CD4-positive, alpha-beta memory T cell (primary cell): ENCODE measurements at regions not wholly inside any gene's neighbourhood (a gene's known extent, or its start where the extent isn't known, plus 50 kb on each side); places are given as distances from the start of the nearest gene placed in this dataset.

Experiments used
- CTCF ChIA-PET: fragments of 350-600 bp; sonication (Branson Sonifier 250); formaldehyde crosslinking; loops from one replicate; lab custom pipeline; 2021; ENCODE audit warnings: inconsistent platforms; ENCODE audit not compliant: partially characterized antibody; lab: Charles Lee
- POLR2A ChIA-PET: fragments of 350-600 bp; sonication (Branson Sonifier 250); formaldehyde crosslinking; loops from one replicate; lab custom pipeline; 2021; ENCODE audit not compliant: partially characterized antibody; lab: Charles Lee
- DNase-seq, 5 donors: peaks; one replicate each; pipeline versions ENCODE4 v3.0.0 to v3.0.0-alpha.2; 2020 to 2022; ENCODE audit warnings: mixed read lengths in 1 of 5
- H3K27ac ChIP-seq: one replicate; pipeline ENCODE4 v1.7.0; 2013; ENCODE audit warnings: low read depth, low read length
- H3K27me3 ChIP-seq: 2 replicates; pipeline ENCODE4 v1.7.0; 2013; ENCODE audit warnings: mild to moderate bottlenecking, low read length, moderate library complexity; ENCODE audit not compliant: insufficient read depth
- H3K36me3 ChIP-seq: 2 replicates; pipeline ENCODE4 v1.7.0; 2013; ENCODE audit warnings: mild to moderate bottlenecking, low read length, moderate library complexity; ENCODE audit not compliant: insufficient read depth
- H3K4me1 ChIP-seq: 2 replicates; pipeline ENCODE4 v1.7.0; 2013; ENCODE audit warnings: mild to moderate bottlenecking, low read length, moderate library complexity; ENCODE audit not compliant: insufficient read depth
- H3K4me3 ChIP-seq, 2 donors: one replicate each; pipeline ENCODE4 v1.7.0; 2013; ENCODE audit warnings: low read length in 2 of 2, mild to moderate bottlenecking in 1 of 2
- H3K9me3 ChIP-seq, 2 donors: one replicate each; pipeline ENCODE4 v1.7.0; 2013; ENCODE audit warnings: low read length in 2 of 2, control low read depth in 1 of 2; ENCODE audit not compliant: control insufficient read depth in 1 of 2
- H3K27ac Mint-ChIP-seq, 7 donors: one replicate each; pipeline ENCODE4 v1.8.0; 2020 to 2021; ENCODE audit warnings: mixed read lengths in 7 of 7, mild to moderate bottlenecking in 6 of 7, inconsistent platforms in 3 of 7, moderate library complexity in 3 of 7
- H3K27me3 Mint-ChIP-seq, 2 donors: one replicate each; pipeline ENCODE4 v1.8.0; 2020 to 2021; ENCODE audit warnings: mixed read lengths in 2 of 2
- H3K36me3 Mint-ChIP-seq, 2 donors: one replicate each; pipeline ENCODE4 v1.8.0; 2020 to 2021; ENCODE audit warnings: mixed read lengths in 2 of 2, inconsistent platforms in 1 of 2, mild to moderate bottlenecking in 1 of 2
- H3K4me1 Mint-ChIP-seq, 4 donors: one replicate each; pipeline ENCODE4 v1.8.0; 2020 to 2021; ENCODE audit warnings: mixed read lengths in 4 of 4, mild to moderate bottlenecking in 1 of 4
- H3K4me3 Mint-ChIP-seq, 8 donors: one replicate each; pipeline ENCODE4 v1.8.0; 2020 to 2021; ENCODE audit warnings: mixed read lengths in 8 of 8, mild to moderate bottlenecking in 7 of 8, moderate library complexity in 6 of 8, inconsistent platforms in 3 of 8
- H3K9me3 Mint-ChIP-seq, 8 donors: one replicate each; pipeline ENCODE4 v1.8.0; 2020 to 2021; ENCODE audit warnings: mixed read lengths in 8 of 8, mild to moderate bottlenecking in 5 of 8, inconsistent platforms in 3 of 8, moderate library complexity in 1 of 8
- intact Hi-C: fragments of 100-400 bp; cut with micrococcal nuclease; formaldehyde crosslinking; loops from one replicate; pipeline ENCODE4 v1.15.1; 2023

- no peak for DNase-seq
- H3K4me3 ChIP-seq, result no peak overlapping the region
- Mint-ChIP-seq H3K4me1 (peaks cover 0 to 3% (median 1%) of the 10 kb centered on the region in 4 donors), H3K36me3 (no peaks in the 10 kb centered on the region), H3K9me3 (no peaks in the 10 kb centered on the region), H3K27me3 (peaks cover 0 to 2% of the 10 kb centered on the region in 2 donors), H3K27ac (peak overlapping the region in 1 of 7 donors; percentile 13), H3K4me3 (no peak overlapping the region)
- H3K36me3 ChIP-seq, result no peaks in the 10 kb centered on the region
- H3K27ac ChIP-seq, result no peak overlapping the region
- H3K27me3 ChIP-seq, result no peaks in the 10 kb centered on the region
- POLR2A ChIA-PET, result interaction anchor here (1.0 kb wide), 1 partner anchor 35 kb away, joined by 3 read pairs; no protein-coding TSS in a partner anchor
- no peaks in the 10 kb centered on the region for H3K4me1 ChIP-seq
- CTCF ChIA-PET, result no interaction called here
- intact Hi-C loops, result no loop called here
- H3K9me3 ChIP-seq, result no peaks in the 10 kb centered on the region
Measured at GRCh38 chr7:131145026-131145425, 182.7 kb upstream of the MKLN1 start.

GRCh38 chr7:131145770-131146169 lies 181.9 kb upstream of the MKLN1 start:
- Mint-ChIP-seq H3K27me3 (peaks cover 0 to 4% of the 10 kb centered on the region in 2 donors), H3K9me3 (no peaks in the 10 kb centered on the region), H3K4me1 (peaks cover 0 to 3% (median 1%) of the 10 kb centered on the region in 4 donors), H3K4me3 (no peak overlapping the region), H3K27ac (no peak overlapping the region), H3K36me3 (no peaks in the 10 kb centered on the region)
- Histone ChIP-seq H3K9me3 (no peaks in the 10 kb centered on the region), H3K27me3 (no peaks in the 10 kb centered on the region), H3K4me1 (no peaks in the 10 kb centered on the region), H3K27ac (no peak overlapping the region), H3K36me3 (no peaks in the 10 kb centered on the region), H3K4me3 (no peak overlapping the region)
- intact Hi-C loops, result no loop called here
- ChIA-PET CTCF (no interaction called here), POLR2A (interaction anchor here (1.0 kb wide), 1 partner anchor 36 kb away, joined by 3 read pairs; no protein-coding TSS in a partner anchor)
- no peak for DNase-seq

- Histone ChIP-seq H3K4me3 (no peak overlapping the region), H3K36me3 (no peaks in the 10 kb centered on the region), H3K27me3 (no peaks in the 10 kb centered on the region), H3K27ac (no peak overlapping the region), H3K9me3 (no peaks in the 10 kb centered on the region), H3K4me1 (no peaks in the 10 kb centered on the region)
- intact Hi-C loops, result no loop called here
- H3K4me3 Mint-ChIP-seq, result no peak overlapping the region
- H3K36me3 Mint-ChIP-seq, result no peaks in the 10 kb centered on the region
- ChIA-PET CTCF (interaction anchor here (0.8 to 1.2 kb wide), 2 partner anchors 17 to 43 kb away, joined by 3 read pairs; no protein-coding TSS in a partner anchor), POLR2A (interaction anchor here (1.0 kb wide), 2 partner anchors 38 to 41 kb away, joined by 3 to 4 read pairs; no protein-coding TSS in a partner anchor)
- peaks cover 0 to 3% (median 1%) of the 10 kb centered on the region in 4 donors for H3K4me1 Mint-ChIP-seq
- DNase-seq, result no peak
- H3K9me3 Mint-ChIP-seq, result no peaks in the 10 kb centered on the region
- H3K27me3 Mint-ChIP-seq, result peaks cover 0 to 4% of the 10 kb centered on the region in 2 donors
- H3K27ac Mint-ChIP-seq, result no peak overlapping the region
Measured at GRCh38 chr7:131147604-131148003, 180.1 kb upstream of the MKLN1 start.

GRCh38 chr7:131148258-131148657 lies 179.4 kb upstream of the MKLN1 start:
- CTCF ChIA-PET, result interaction anchor here (0.8 kb wide), 1 partner anchor 44 kb away, joined by 3 read pairs; no protein-coding TSS in a partner anchor
- intact Hi-C loops, result no loop called here
- Histone ChIP-seq H3K27me3 (no peaks in the 10 kb centered on the region), H3K4me1 (no peaks in the 10 kb centered on the region), H3K36me3 (no peaks in the 10 kb centered on the region), H3K4me3 (no peak overlapping the region), H3K27ac (no peak overlapping the region), H3K9me3 (no peaks in the 10 kb centered on the region)
- POLR2A ChIA-PET, result interaction anchor here (1.0 kb wide), 1 partner anchor 38 kb away, joined by 3 read pairs; no protein-coding TSS in a partner anchor
- Mint-ChIP-seq H3K36me3 (no peaks in the 10 kb centered on the region), H3K27me3 (peaks cover 0 to 4% of the 10 kb centered on the region in 2 donors), H3K4me3 (no peak overlapping the region), H3K9me3 (no peaks in the 10 kb centered on the region), H3K4me1 (peaks cover 0 to 3% (median 1%) of the 10 kb centered on the region in 4 donors), H3K27ac (no peak overlapping the region)
- no peak for DNase-seq

GRCh38 chr7:131148708-131149428 lies 178.8 kb upstream of the MKLN1 start:
- Mint-ChIP-seq H3K9me3 (no peaks in the 10 kb centered on the region), H3K27ac (no peak overlapping the region), H3K4me1 (peaks cover 0 to 3% (median 1%) of the 10 kb centered on the region in 4 donors), H3K27me3 (peaks cover 0 to 2% of the 10 kb centered on the region in 2 donors), H3K36me3 (no peaks in the 10 kb centered on the region), H3K4me3 (no peak overlapping the region)
- Histone ChIP-seq H3K9me3 (no peaks in the 10 kb centered on the region), H3K27me3 (no peaks in the 10 kb centered on the region), H3K4me1 (no peaks in the 10 kb centered on the region), H3K27ac (no peak overlapping the region), H3K4me3 (no peak overlapping the region), H3K36me3 (no peaks in the 10 kb centered on the region)
- ChIA-PET POLR2A (interaction anchor here (1.0 kb wide), 1 partner anchor 39 kb away, joined by 3 read pairs; no protein-coding TSS in a partner anchor), CTCF (no interaction called here)
- intact Hi-C loops, result no loop called here
- no peak for DNase-seq

GRCh38 chr7:131149429-131149773 lies 178.3 kb upstream of the MKLN1 start:
- POLR2A ChIA-PET, result interaction anchor here (0.6 kb wide), 1 partner anchor 9 kb away, joined by 3 read pairs; no protein-coding TSS in a partner anchor
- Histone ChIP-seq H3K36me3 (no peaks in the 10 kb centered on the region), H3K4me1 (no peaks in the 10 kb centered on the region), H3K27ac (no peak overlapping the region), H3K27me3 (no peaks in the 10 kb centered on the region), H3K9me3 (no peaks in the 10 kb centered on the region), H3K4me3 (no peak overlapping the region)
- intact Hi-C loops, result no loop called here
- no peak overlapping the region for H3K4me3 Mint-ChIP-seq
- no peaks in the 10 kb centered on the region for H3K9me3 Mint-ChIP-seq
- H3K4me1 Mint-ChIP-seq, result peaks cover 0 to 3% (median 1%) of the 10 kb centered on the region in 4 donors
- peaks cover 0 to 1% of the 10 kb centered on the region in 2 donors for H3K27me3 Mint-ChIP-seq
- CTCF ChIA-PET, result no interaction called here
- no peaks in the 10 kb centered on the region for H3K36me3 Mint-ChIP-seq
- no peak for DNase-seq
- H3K27ac Mint-ChIP-seq, result peak overlapping the region in 1 of 7 donors; percentile 27

- no peak for DNase-seq
- Histone ChIP-seq H3K36me3 (no peaks in the 10 kb centered on the region), H3K9me3 (no peaks in the 10 kb centered on the region), H3K4me1 (no peaks in the 10 kb centered on the region), H3K27me3 (no peaks in the 10 kb centered on the region), H3K27ac (no peak overlapping the region), H3K4me3 (no peak overlapping the region)
- Mint-ChIP-seq H3K36me3 (no peaks in the 10 kb centered on the region), H3K4me1 (peaks cover 0 to 3% (median 1%) of the 10 kb centered on the region in 4 donors), H3K27me3 (peaks cover 0 to 1% of the 10 kb centered on the region in 2 donors), H3K9me3 (no peaks in the 10 kb centered on the region), H3K27ac (no peak overlapping the region), H3K4me3 (no peak overlapping the region)
- CTCF ChIA-PET, result no interaction called here
- POLR2A ChIA-PET, result interaction anchor here (0.6 kb wide), 1 partner anchor 10 kb away, joined by 3 read pairs; no protein-coding TSS in a partner anchor
- intact Hi-C loops, result loop anchor here (5.0 kb wide), 1 partner anchor 43 kb away; no protein-coding TSS in a partner anchor
Measured at GRCh38 chr7:131149840-131150239, 177.8 kb upstream of the MKLN1 start.
